Prostate gland (tissue), 2 donors: ENCODE measurements at regions not wholly inside any gene's neighbourhood (a gene's known extent, or its start where the extent isn't known, plus 50 kb on each side); places are given as distances from the start of the nearest gene placed in this dataset. TPM values are rescaled to one million over a fixed set of nuclear protein-coding genes. Genes with fewer than 3 reads are reported as not detected.
"Not testable (repeated sequence)": the region's sequence is repeated elsewhere in the genome, so short reads cannot be mapped to it uniquely, and the experiment has no call there.

Experiments
- DNase-seq: peaks from one replicate; pipeline ENCODE4 v3.0.0-alpha.2; 2019; ENCODE audit warnings: low spot score
- H3K27ac ChIP-seq, 2 donors: fragments of 200-600 bp; sonication (generic); 2 replicates each; pipeline ENCODE4 v1.5.1; 2017 to 2019
- H3K27me3 ChIP-seq: fragments of 200-600 bp; sonication (generic); replicated peaks from 2 replicates; pipeline ENCODE4 v1.5.1; 2019; ENCODE audit not compliant: insufficient read depth
- H3K36me3 ChIP-seq, 2 donors: fragments of 200-600 bp; sonication (generic); 1 replicate in 1 of 2; 2 replicates in 1 of 2; pipeline versions ENCODE4 v1.5.1 to v1.8.1; 2017 to 2019
- H3K4me1 ChIP-seq: fragments of 200-600 bp; sonication (generic); replicated peaks from 2 replicates; pipeline ENCODE4 v1.5.1; 2019
- H3K4me3 ChIP-seq, 2 donors: fragments of 200-600 bp; sonication (generic); 2 replicates each; pipeline ENCODE4 v1.5.1; 2017 to 2019
- H3K9me3 ChIP-seq: fragments of 200-600 bp; sonication (generic); 2 replicates; pipeline ENCODE4 v1.5.1; 2017
- CTCF ChIP-seq, 4 experiments: fragments of 200-600 bp in 2 of 4; fragments of 450-650 bp in 2 of 4; sonication (generic) in 2 of 4; IDR thresholded peaks; 1 replicate in 3 of 4; 2 replicates in 1 of 4; pipeline ENCODE4 v1.5.1; 2016 to 2019; ENCODE audit warnings: antibody characterized with exemption in 4 of 4, mild to moderate bottlenecking in 2 of 4, moderate library complexity in 2 of 4
- POLR2A ChIP-seq: fragments of 450-650 bp; IDR thresholded peaks from one replicate; pipeline ENCODE4 v1.6.1; 2016; ENCODE audit warnings: antibody characterized with exemption, mild to moderate bottlenecking
- POLR2AphosphoS5 ChIP-seq: sonication (generic); formaldehyde crosslinking; IDR thresholded peaks from one replicate; pipeline ENCODE4 v1.6.1; 2017; ENCODE audit warnings: antibody characterized with exemption
- WGBS: methylation state at CpG from one replicate; pipeline ENCODE4 v1.1.5; 2018; 5-methylcytosine and 5-hydroxymethylcytosine counted together
- intact Hi-C: fragments of 100-400 bp; cut with DNase I; formaldehyde crosslinking; loops from one replicate; pipeline ENCODE4 v1.14.2; 2022
- microRNA counts, 2 donors: library from miRNA; unstranded; fragments of <30 nt; microRNA quantifications; one replicate each; lab custom pipeline; 2016 to 2017
- microRNA-seq: library from miRNA; unstranded; fragments of <30 nt; microRNA quantifications from one replicate; pipeline ENCODE4, GENCODE V29; 2016
- small RNA-seq, 2 donors: library from RNA; depleted of rRNA; stranded (forward); fragments of <200 nt; gene quantifications; one replicate each; pipeline ENCODE3, GENCODE V24; 2016

- H3K4me1 ChIP-seq, H3K27me3 ChIP-seq, intact Hi-C loops, H3K27ac ChIP-seq, H3K36me3 ChIP-seq, H3K9me3 ChIP-seq, H3K4me3 ChIP-seq, DNase-seq: not testable (repeated sequence)
- 90% methylated on average over 15 of the region's 15 CpGs for WGBS
Measured at GRCh38 chr4:184967699-184968098, 50.6 kb upstream of the HELT start.

DNA sequence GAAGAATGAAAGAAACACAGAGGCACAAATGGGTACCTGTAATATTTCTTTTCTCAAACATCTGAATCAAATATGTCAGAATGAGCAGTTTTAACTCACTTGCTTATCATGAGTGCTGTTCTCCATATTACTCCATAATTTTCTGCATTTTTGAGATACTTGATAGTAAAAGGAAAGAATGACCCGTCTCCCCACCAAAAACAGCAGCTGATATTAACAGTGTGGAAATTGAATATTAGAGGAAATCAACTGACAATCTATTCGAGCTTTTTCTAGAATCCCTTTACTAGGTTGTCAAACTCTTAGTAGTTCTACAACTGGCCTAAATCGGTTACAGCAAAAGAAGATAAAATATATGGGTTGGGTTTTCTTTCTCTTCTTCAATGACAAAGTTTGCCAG lies 49.9 kb upstream of the HELT start:
- Histone ChIP-seq H3K9me3 (no peaks in the 10 kb centered on the region), H3K4me1 (no peaks in the 10 kb centered on the region), H3K27me3 (no peaks in the 10 kb centered on the region), H3K27ac (no peak overlapping the region), H3K4me3 (no peak overlapping the region), H3K36me3 (no peaks in the 10 kb centered on the region)
- no peak for DNase-seq
- TF ChIP-seq CTCF (IDR thresholded peaks at IDR 0.05), result no peak
- TF ChIP-seq POLR2AphosphoS5, result no peak
- no peak for TF ChIP-seq POLR2A
- intact Hi-C loops, result no loop called here
- WGBS, result 84% methylated on average over 3 of the region's 3 CpGs

MicroRNAs in the stretch of these regions (microRNA counts, 767-probe panel; counts per million panel counts)
- 431 to 1,866 counts per million in 2 donors for microRNA hsa-miR-4455 (lab: Ali Mortazavi, UCI)

Small RNA genes in the stretch of these regions (microRNA-seq; reads per million reads assigned to microRNA genes)
- gene MIR4455, result not detected

Small RNA genes in the stretch of these regions (small RNA-seq; reads per million reads assigned to genes)
- gene MIR4455, result 0 reads per million in 2 donors
